NCI-H526 treated with DMSO at 0.1 percent for 48 hours (cell line): ENCODE measurements at regions not wholly inside any gene's neighbourhood (a gene's known extent, or its start where the extent isn't known, plus 50 kb on each side); places are given as distances from the start of the nearest gene placed in this dataset.

Experiments used
- DNase-seq: peaks from one replicate; lab custom pipeline; 2025; lab: John Stamatoyannopoulos, UW

- no peak for DNase-seq
Observed at GRCh38 chr11:121733858-121734257, 281.1 kb upstream of the SORL1-AS1 start.

- DNase-seq, result no peak
Observed at GRCh38 chr11:121727942-121728341, 275.2 kb upstream of the SORL1-AS1 start.

GRCh38 chr11:121723246-121723741, 270.5 kb upstream of the SORL1-AS1 start:
- no peak for DNase-seq

GRCh38 chr11:121722431-121723245, 269.9 kb upstream of the SORL1-AS1 start:
- peak; percentile 67 for DNase-seq

GRCh38 chr11:121721961-121722360, 269.2 kb upstream of the SORL1-AS1 start:
- no peak for DNase-seq

GRCh38 chr11:121721448-121721847, 268.7 kb upstream of the SORL1-AS1 start:
- no peak for DNase-seq

- DNase-seq, result no peak
Observed at GRCh38 chr11:121717296-121717695, 264.5 kb upstream of the SORL1-AS1 start.

GRCh38 chr11:121716060-121716459, 263.3 kb upstream of the SORL1-AS1 start:
- DNase-seq, result no peak

- no peak for DNase-seq
Observed at GRCh38 chr11:121715405-121715804, 262.6 kb upstream of the SORL1-AS1 start.

- no peak for DNase-seq
Observed at GRCh38 chr11:121714351-121714750, 261.6 kb upstream of the SORL1-AS1 start.

GRCh38 chr11:121711939-121712338, 259.2 kb upstream of the SORL1-AS1 start:
- DNase-seq, result no peak

- no peak for DNase-seq
Observed at GRCh38 chr11:121711236-121711635, 258.5 kb upstream of the SORL1-AS1 start.

- no peak for DNase-seq
Observed at GRCh38 chr11:121706884-121707420, 254.2 kb upstream of the SORL1-AS1 start.

GRCh38 chr11:121703201-121703600, 250.4 kb upstream of the SORL1-AS1 start:
- no peak for DNase-seq

- no peak for DNase-seq
Observed at GRCh38 chr11:121700968-121701367, 248.2 kb upstream of the SORL1-AS1 start.

- DNase-seq, result no peak
Observed at GRCh38 chr11:121699801-121700200, 247.0 kb upstream of the SORL1-AS1 start.

GRCh38 chr11:121696931-121697670, 244.3 kb upstream of the SORL1-AS1 start:
- no peak for DNase-seq

- DNase-seq, result no peak
Observed at GRCh38 chr11:121696177-121696871, 243.6 kb upstream of the SORL1-AS1 start.

- no peak for DNase-seq
Observed at GRCh38 chr11:121692236-121692635, 239.5 kb upstream of the SORL1-AS1 start.

- DNase-seq, result no peak
Observed at GRCh38 chr11:121688860-121689614, 236.3 kb upstream of the SORL1-AS1 start.

GRCh38 chr11:121688055-121688491, 235.3 kb upstream of the SORL1-AS1 start:
- no peak for DNase-seq
